Transverse colon (tissue), 4 donors: ENCODE measurements at regions not wholly inside any gene's neighbourhood (a gene's known extent, or its start where the extent isn't known, plus 50 kb on each side); places are given as distances from the start of the nearest gene placed in this dataset.

Source experiments
- DNase-seq: peaks from one replicate; pipeline ENCODE4 v3.0.0-alpha.2; 2019
- H3K27ac ChIP-seq, 4 donors: fragments of 200-600 bp; sonication (generic); 2 replicates each; pipeline ENCODE4 v1.5.1; 2016 to 2018; ENCODE audit warnings: inconsistent platforms in 4 of 4
- H3K27me3 ChIP-seq: fragments of 200-600 bp; sonication (generic); 2 replicates; pipeline ENCODE4 v1.5.1; 2017; ENCODE audit warnings: inconsistent platforms
- H3K36me3 ChIP-seq, 4 donors: fragments of 200-600 bp; sonication (generic); 2 replicates each; pipeline ENCODE4 v1.5.1; 2017 to 2019; ENCODE audit warnings: inconsistent platforms in 4 of 4
- H3K4me1 ChIP-seq, 4 donors: fragments of 200-600 bp; sonication (generic); 2 replicates each; pipeline ENCODE4 v1.5.1; 2017 to 2020; ENCODE audit warnings: inconsistent platforms in 4 of 4
- H3K4me3 ChIP-seq, 4 donors: fragments of 200-600 bp; sonication (generic); 1 replicate in 1 of 4; 2 replicates in 3 of 4; pipeline versions ENCODE4 v1.5.1 to v1.6.1; 2017 to 2019; ENCODE audit warnings: inconsistent platforms in 4 of 4
- H3K9me3 ChIP-seq, 2 donors: fragments of 200-600 bp; sonication (generic); 2 replicates each; pipeline ENCODE4 v1.5.1; 2017 to 2019; ENCODE audit warnings: inconsistent platforms in 2 of 2
- CTCF ChIP-seq, 5 experiments: fragments of 200-600 bp in 3 of 5; fragments of 450-650 bp in 2 of 5; sonication (generic) in 3 of 5; IDR thresholded peaks; 1 replicate in 2 of 5; 2 replicates in 3 of 5; pipeline ENCODE4 v1.5.1; 2016 to 2017; ENCODE audit warnings: antibody characterized with exemption in 5 of 5, inconsistent platforms in 3 of 5, mild to moderate bottlenecking in 2 of 5, moderate library complexity in 1 of 5
- EP300 ChIP-seq: sonication (generic); formaldehyde crosslinking; IDR thresholded peaks from one replicate; pipeline ENCODE4 v1.6.1; 2017; ENCODE audit warnings: antibody characterized with exemption, low read depth
- POLR2A ChIP-seq: fragments of 450-650 bp; IDR thresholded peaks from one replicate; pipeline ENCODE4 v1.6.1; 2016; ENCODE audit warnings: antibody characterized with exemption, mild to moderate bottlenecking, moderate library complexity
- POLR2AphosphoS5 ChIP-seq, 3 donors: sonication (generic); formaldehyde crosslinking; IDR thresholded peaks; one replicate each; pipeline ENCODE4 v1.6.1; 2016; ENCODE audit warnings: antibody characterized with exemption in 3 of 3
- WGBS, 2 donors: methylation state at CpG; one replicate each; pipeline ENCODE4 v1.1.5; 2018; ENCODE audit warnings: low coverage in 1 of 2; 5-methylcytosine and 5-hydroxymethylcytosine counted together
- in situ Hi-C, 4 donors: fragments of 200-750 bp; cut with MboI; loops; one replicate each; pipeline versions ENCODE4 v1.15.0 to v1.15.1; 2017; ENCODE audit warnings: low sequenced_read_pairs in 3 of 4, low pct_ligation_motif_present in 1 of 4, low pct_unique_long_range_greater_than_20kb in 1 of 4
- intact Hi-C: fragments of 100-400 bp; cut with DNase I; formaldehyde crosslinking; loops from one replicate; pipeline ENCODE4 v1.15.1; 2023; ENCODE audit warnings: low total_unique reads

GRCh38 chr20:53803492-53804155, 210.0 kb upstream of the ZNF217 start:
- 67 to 84% methylated on average over 1 to 6 of the region's 6 CpGs for WGBS, 2 donors

GRCh38 chr20:53801609-53802370, 208.2 kb upstream of the ZNF217 start:
- intact Hi-C loops, result no loop called here
- no peaks in the 10 kb centered on the region for H3K27me3 ChIP-seq
- peaks cover 4 to 63% (median 30%) of the 10 kb centered on the region in 4 donors for H3K4me1 ChIP-seq
- peak overlapping the region; percentile 64 to 83 (median 78) for H3K27ac ChIP-seq
- no peak overlapping the region for H3K4me3 ChIP-seq
- no peaks in the 10 kb centered on the region for H3K36me3 ChIP-seq
- TF ChIP-seq CTCF (IDR thresholded peaks at IDR 0.05) (no peak), POLR2A (no peak), POLR2AphosphoS5 (IDR thresholded peaks at IDR 0.05) (no peak), EP300 (no peak)
- DNase-seq, result peak; percentile 38
- no peaks in the 10 kb centered on the region for H3K9me3 ChIP-seq
- in situ Hi-C loops, result no loop called here
- WGBS, 2 donors, result 46 to 56% methylated on average over 6 to 17 of the region's 17 CpGs

More at GRCh38 chr20:53803492-53804155, 210.0 kb upstream of the ZNF217 start:
- peaks cover 4 to 56% (median 27%) of the 10 kb centered on the region in 4 donors for H3K4me1 ChIP-seq
- H3K4me3 ChIP-seq, result no peak overlapping the region
- no peak for TF ChIP-seq POLR2A
- TF ChIP-seq EP300, result no peak
- no peak for TF ChIP-seq POLR2AphosphoS5 (IDR thresholded peaks at IDR 0.05)
- no peak for TF ChIP-seq CTCF (IDR thresholded peaks at IDR 0.05)
- in situ Hi-C loops (no loop called here), intact Hi-C loops (no loop called here)
- no peaks in the 10 kb centered on the region for H3K27me3 ChIP-seq
- H3K36me3 ChIP-seq, result no peaks in the 10 kb centered on the region
- DNase-seq, result no peak
- no peaks in the 10 kb centered on the region for H3K9me3 ChIP-seq
- peak overlapping the region in 1 of 4 donors; percentile 9 for H3K27ac ChIP-seq

GRCh38 chr20:53800883-53801604, 207.4 kb upstream of the ZNF217 start:
- WGBS, 2 donors, result 49 to 93% methylated on average over 2 to 13 of the region's 13 CpGs
- DNase-seq, result peak; percentile 65

More at GRCh38 chr20:53800883-53801604, 207.4 kb upstream of the ZNF217 start:
- Histone ChIP-seq H3K4me3 (no peak overlapping the region), H3K27ac (peak overlapping the region; percentile 64 to 83 (median 78)), H3K36me3 (no peaks in the 10 kb centered on the region), H3K4me1 (peaks cover 4 to 55% (median 30%) of the 10 kb centered on the region in 4 donors), H3K9me3 (no peaks in the 10 kb centered on the region), H3K27me3 (no peaks in the 10 kb centered on the region)
- intact Hi-C loops, result no loop called here
- TF ChIP-seq POLR2AphosphoS5 (IDR thresholded peaks at IDR 0.05), result peak in 1 of 3 donors; percentile 54
- TF ChIP-seq CTCF (IDR thresholded peaks at IDR 0.05), result peak in 1 of 5 experiments; percentile 7
- TF ChIP-seq EP300, result no peak
- TF ChIP-seq POLR2A, result no peak
- in situ Hi-C loops, result no loop called here
